Testis (tissue), 2 donors: ENCODE measurements at regions not wholly inside any gene's neighbourhood (a gene's known extent, or its start where the extent isn't known, plus 50 kb on each side); places are given as distances from the start of the nearest gene placed in this dataset.

Experiments used
- DNase-seq: peaks from one replicate; pipeline ENCODE4 v3.0.0-alpha.2; 2019
- H3K27ac ChIP-seq, 2 donors: fragments of 200-600 bp; sonication (generic); one replicate each; pipeline ENCODE4 v1.5.1; 2019
- H3K27me3 ChIP-seq: fragments of 200-600 bp; sonication (generic); one replicate; pipeline ENCODE4 v1.5.1; 2019
- H3K36me3 ChIP-seq: fragments of 200-600 bp; sonication (generic); one replicate; pipeline ENCODE4 v1.5.1; 2017; ENCODE audit warnings: low read depth; ENCODE audit errors: missing control alignments
- H3K4me1 ChIP-seq: fragments of 200-600 bp; sonication (generic); one replicate; pipeline ENCODE4 v1.5.1; 2019
- H3K4me3 ChIP-seq, 2 donors: fragments of 200-600 bp; sonication (generic); one replicate each; pipeline ENCODE4 v1.5.1; 2017 to 2019
- H3K9me3 ChIP-seq: fragments of 200-600 bp; sonication (generic); one replicate; pipeline ENCODE4 v1.5.1; 2017
- CTCF ChIP-seq, 3 experiments: fragments of 450-650 bp in 2 of 3; fragments of 200-600 bp in 1 of 3; sonication (generic) in 1 of 3; IDR thresholded peaks; one replicate each; pipeline ENCODE4 v1.5.1; 2016 to 2019; ENCODE audit warnings: antibody characterized with exemption in 3 of 3, mild to moderate bottlenecking in 2 of 3, moderate library complexity in 1 of 3
- POLR2A ChIP-seq: fragments of 450-650 bp; IDR thresholded peaks from one replicate; pipeline ENCODE4 v1.6.1; 2017; ENCODE audit warnings: antibody characterized with exemption, mild to moderate bottlenecking, moderate library complexity
- WGBS, 2 donors: methylation state at CpG; one replicate each; pipeline ENCODE4 v1.1.5; 2018; 5-methylcytosine and 5-hydroxymethylcytosine counted together
- intact Hi-C: fragments of 100-400 bp; cut with DNase I; formaldehyde crosslinking; loops from one replicate; pipeline ENCODE4 v1.15.1; 2023; ENCODE audit warnings: low total_unique reads

DNA sequence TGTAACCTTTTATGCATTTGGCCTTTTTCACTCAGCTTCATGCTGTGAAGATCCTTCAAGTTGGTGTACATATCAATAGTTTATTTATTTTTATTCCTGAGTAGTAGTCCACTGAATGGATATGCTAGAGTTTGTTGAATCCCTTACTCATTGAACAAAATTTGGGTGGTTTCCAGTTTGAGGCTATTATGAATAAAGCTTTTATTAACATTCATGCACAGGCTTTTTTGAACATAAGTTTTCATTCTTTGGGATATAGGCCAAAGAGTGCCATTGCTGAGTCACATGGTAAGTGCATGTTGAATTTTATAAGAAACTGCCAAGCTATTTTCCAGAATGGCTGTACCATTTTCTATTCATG, 59.5 kb upstream of the CAPRIN2 start:
- intact Hi-C loops, result no loop called here
- no peak overlapping the region for H3K27ac ChIP-seq
- H3K4me3 ChIP-seq, result no peak overlapping the region
- H3K36me3 ChIP-seq, result no peaks in the 10 kb centered on the region
- TF ChIP-seq POLR2A (no peak), CTCF (IDR thresholded peaks at IDR 0.05) (no peak)
- H3K9me3 ChIP-seq, result no peaks in the 10 kb centered on the region
- H3K27me3 ChIP-seq, result no peaks in the 10 kb centered on the region
- no peaks in the 10 kb centered on the region for H3K4me1 ChIP-seq
- no peak for DNase-seq

DNA sequence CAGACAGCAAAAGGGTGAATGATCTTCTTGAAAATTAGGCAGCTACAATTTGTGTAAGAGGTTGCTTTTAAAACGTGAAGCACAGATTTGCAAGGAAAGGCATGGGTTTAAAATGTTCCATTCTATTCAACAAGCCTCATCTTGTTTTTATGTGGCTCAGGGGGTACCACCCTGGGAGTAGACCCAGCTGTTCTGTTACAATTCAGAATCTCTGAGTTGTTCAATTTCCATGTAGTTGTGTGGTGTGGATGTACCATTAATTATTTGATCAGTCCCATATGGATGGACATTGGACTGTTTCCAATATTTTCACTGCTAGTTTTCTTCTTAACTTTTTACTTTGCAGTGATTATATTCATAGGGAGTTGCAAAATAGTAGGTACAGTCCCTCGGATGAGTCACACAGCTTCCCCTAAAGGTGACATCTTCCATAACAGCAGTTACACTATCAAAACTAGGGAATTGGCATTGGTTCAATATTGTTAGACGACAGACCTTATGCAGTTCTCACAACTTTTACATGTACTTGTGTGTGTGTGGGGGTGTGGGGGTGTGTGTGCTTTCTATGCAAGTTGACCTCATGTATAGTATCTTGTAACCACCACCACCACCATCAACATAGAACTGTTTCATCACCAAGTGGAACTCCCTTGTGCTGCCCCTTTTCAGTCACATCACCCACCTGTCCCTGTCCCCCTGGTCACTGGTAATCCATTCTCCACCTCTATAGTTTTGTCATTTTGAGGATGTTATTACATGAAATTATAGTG, 59.0 kb upstream of the CAPRIN2 start:
- Histone ChIP-seq H3K9me3 (no peaks in the 10 kb centered on the region), H3K27ac (no peak overlapping the region), H3K36me3 (no peaks in the 10 kb centered on the region), H3K4me3 (no peak overlapping the region), H3K4me1 (no peaks in the 10 kb centered on the region), H3K27me3 (no peaks in the 10 kb centered on the region)
- no peak for DNase-seq
- TF ChIP-seq CTCF (IDR thresholded peaks at IDR 0.05) (no peak), POLR2A (no peak)
- 44 to 53% methylated on average over 3 of the region's 3 CpGs for WGBS, 2 donors
- intact Hi-C loops, result no loop called here

DNA sequence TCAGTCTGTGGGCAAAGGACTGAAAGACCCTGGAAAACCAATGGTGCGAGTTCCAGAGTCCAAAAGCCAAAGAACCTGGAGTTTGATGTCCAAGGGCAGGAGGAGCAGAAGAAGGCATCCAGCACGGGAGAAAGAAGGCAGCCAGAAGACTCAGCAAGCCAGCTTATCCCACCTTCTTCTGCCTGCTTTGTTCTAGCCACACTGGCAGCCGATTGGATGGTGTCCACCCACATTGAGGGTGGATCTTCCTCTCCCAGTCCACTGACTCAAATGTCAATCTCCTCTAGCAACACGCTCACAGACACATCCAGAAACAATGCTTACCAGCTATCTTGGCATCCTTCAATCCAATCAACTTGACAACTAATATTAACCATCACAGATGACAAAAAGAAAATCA, 57.2 kb upstream of the CAPRIN2 start:
- no peak for DNase-seq
- Histone ChIP-seq H3K4me3 (no peak overlapping the region), H3K9me3 (no peaks in the 10 kb centered on the region), H3K27ac (no peak overlapping the region), H3K27me3 (no peaks in the 10 kb centered on the region), H3K36me3 (no peaks in the 10 kb centered on the region), H3K4me1 (no peaks in the 10 kb centered on the region)
- intact Hi-C loops, result no loop called here
- WGBS, 2 donors, result 72 to 77% methylated on average over 4 of the region's 4 CpGs
- no peak for TF ChIP-seq POLR2A
- no peak for TF ChIP-seq CTCF (IDR thresholded peaks at IDR 0.05)

DNA sequence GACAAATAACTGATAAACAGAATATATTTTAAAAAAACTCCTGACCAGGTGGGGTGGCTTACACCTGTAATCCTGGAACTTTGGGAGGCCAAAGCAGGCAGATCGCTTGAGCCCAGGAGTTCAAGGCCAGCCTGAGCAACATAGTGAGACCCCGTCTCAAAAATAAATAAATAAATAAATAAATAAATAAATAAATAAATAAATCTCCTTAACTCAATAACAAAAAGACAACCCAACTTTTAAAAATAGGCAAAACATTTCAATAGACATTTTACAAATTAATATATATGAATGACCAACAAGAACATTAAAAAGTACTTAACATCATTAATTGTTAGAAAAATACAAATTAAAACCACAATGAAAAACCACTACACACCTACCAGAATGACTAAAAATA, 56.2 kb upstream of the CAPRIN2 start:
- H3K36me3 ChIP-seq, result no peaks in the 10 kb centered on the region
- H3K4me3 ChIP-seq, result no peak overlapping the region
- intact Hi-C loops, result no loop called here
- H3K27ac ChIP-seq, result no peak overlapping the region
- DNase-seq, result no peak
- TF ChIP-seq CTCF (IDR thresholded peaks at IDR 0.05) (no peak), POLR2A (no peak)
- no peaks in the 10 kb centered on the region for H3K27me3 ChIP-seq
- WGBS, 2 donors, result 95 to 98% methylated on average over 2 of the region's 2 CpGs
- no peaks in the 10 kb centered on the region for H3K4me1 ChIP-seq
- no peaks in the 10 kb centered on the region for H3K9me3 ChIP-seq

DNA sequence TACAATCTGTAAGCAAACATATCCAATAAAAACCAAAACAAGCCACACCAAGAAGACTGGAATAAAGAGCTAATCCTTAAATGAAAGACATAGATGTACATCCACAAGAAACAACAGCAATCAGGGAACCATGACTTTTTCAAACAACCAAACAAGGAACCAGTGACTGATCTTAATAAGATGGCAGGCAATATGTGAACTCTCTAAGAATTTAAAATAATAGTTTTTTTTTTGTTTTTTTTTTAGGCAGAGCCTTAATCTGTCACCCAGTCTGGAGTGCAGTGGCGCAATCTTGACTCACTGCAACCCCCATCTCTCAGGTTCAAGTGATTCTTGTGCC, 52.9 kb upstream of the CAPRIN2 start:
- intact Hi-C loops, result no loop called here
- TF ChIP-seq POLR2A (no peak), CTCF (IDR thresholded peaks at IDR 0.05) (no peak)
- DNase-seq, result no peak

More for the DNA sequence above, 52.9 kb upstream of the CAPRIN2 start:
- no peaks in the 10 kb centered on the region for H3K27me3 ChIP-seq
- H3K36me3 ChIP-seq, result no peaks in the 10 kb centered on the region
- H3K27ac ChIP-seq, result no peak overlapping the region
- 65 to 89% methylated on average over 1 of the region's 1 CpG for WGBS, 2 donors
- no peak overlapping the region for H3K4me3 ChIP-seq
- no peaks in the 10 kb centered on the region for H3K9me3 ChIP-seq
- H3K4me1 ChIP-seq, result no peaks in the 10 kb centered on the region
